Fibroblast of skin of left quadriceps (primary cell): ENCODE measurements at regions not wholly inside any gene's neighbourhood (a gene's known extent, or its start where the extent isn't known, plus 50 kb on each side); places are given as distances from the start of the nearest gene placed in this dataset.
A peak's percentile ranks its signal among the peaks of the same experiment; 100 is the strongest.

ENCODE experiments used
- DNase-seq, 2 experiments: peaks; one replicate each; pipeline ENCODE4 v3.0.0-alpha.2; 2013; ENCODE audit warnings: low read depth in 2 of 2

DNA sequence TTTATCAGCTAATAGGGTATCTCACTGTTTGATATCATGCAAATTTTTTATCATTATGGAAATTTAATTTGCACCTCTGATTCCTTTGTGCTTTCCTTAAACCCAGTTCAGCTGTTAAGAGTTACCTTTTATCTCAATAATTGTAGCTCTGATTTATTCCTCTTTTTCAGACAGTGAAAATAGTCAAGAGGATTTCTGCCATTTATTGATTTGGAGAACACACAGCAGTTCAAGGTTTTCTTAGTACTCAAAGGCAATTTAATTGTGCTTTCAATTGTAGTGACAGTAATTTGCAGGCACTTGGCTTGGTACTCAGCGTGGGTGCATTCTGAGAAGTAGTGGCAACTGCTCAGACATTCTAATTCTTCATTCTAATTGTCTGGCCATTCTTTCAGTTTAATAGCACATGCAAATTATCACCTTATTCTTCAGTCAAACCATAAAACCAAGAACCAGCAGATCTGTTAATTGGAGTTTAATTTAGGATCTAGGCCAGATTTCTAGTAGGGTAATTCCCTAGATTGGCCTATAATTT lies 709.3 kb downstream of the RPS29 start:
- no peak for DNase-seq

DNA sequence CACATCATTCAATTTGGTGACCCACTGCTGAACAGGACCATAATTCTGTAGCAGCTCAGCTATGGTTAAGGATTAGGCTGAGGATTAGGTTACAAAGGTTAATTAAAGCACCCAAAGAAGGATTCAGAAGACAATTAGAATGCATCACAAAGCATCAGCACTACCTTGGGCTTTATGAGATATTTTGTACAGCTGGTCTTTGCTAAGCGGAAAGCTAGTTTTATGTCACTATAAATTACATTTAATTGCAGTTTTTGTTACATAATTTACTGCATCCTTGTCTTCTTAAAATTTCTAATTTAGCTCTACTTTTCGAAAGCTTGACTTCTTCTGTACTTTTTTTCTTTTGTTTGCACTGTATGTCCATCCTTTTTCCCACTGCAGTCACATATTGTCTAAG lies 711.5 kb downstream of the RPS29 start:
- DNase-seq = no peak

GRCh38 chr14:48857366-48857765 lies 728.8 kb downstream of the RPS29 start:
- DNase-seq = no peak

DNA sequence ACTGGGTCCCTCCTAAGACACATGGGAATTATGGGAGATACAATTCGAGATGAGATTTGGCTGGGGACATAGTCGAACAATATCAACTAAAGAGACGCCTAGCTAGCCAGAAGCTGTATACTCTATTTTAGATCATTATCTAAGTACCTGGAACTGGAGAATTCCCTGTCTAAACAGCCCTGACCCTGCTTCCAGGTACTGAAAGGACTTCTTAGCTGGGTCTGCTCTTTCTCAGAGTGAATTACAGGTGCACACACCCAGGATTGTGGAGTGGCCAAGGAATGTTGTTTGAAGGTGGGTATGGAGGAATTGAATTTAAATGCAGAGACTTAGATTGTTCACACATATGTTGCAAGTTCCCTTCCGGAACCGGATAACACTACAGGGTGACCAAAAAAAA lies 733.0 kb downstream of the RPS29 start:
- DNase-seq = no peak

DNA sequence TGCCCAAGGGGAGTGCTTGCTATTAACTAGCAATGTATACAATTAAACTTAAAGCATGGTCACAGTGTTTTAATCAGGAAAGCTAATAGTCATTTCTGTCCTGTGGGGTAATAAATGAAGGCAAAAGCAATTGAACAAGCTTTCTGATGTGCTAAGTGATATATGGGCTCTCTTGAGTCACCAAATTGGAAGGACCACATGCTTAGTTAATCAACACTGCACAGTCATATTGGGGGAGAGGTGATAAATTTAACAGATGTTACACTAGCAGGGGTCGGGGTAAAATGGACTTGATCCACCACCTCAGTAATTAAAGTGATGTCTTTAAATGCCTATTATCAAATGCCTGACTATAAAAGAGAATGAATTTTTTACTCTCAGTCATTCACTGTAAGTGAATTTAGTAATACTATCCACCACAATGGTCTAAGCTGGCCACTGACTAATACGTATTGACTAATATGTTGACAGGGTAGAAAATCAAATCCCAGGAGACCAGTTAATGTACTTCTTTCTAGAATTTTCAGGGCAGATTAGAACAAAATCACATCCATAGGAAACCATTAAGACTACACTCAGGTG lies 736.3 kb downstream of the RPS29 start:
- DNase-seq = peak; percentile 6 to 11

GRCh38 chr14:48842785-48843184 lies 743.4 kb downstream of the RPS29 start:
- no peak for DNase-seq

DNA sequence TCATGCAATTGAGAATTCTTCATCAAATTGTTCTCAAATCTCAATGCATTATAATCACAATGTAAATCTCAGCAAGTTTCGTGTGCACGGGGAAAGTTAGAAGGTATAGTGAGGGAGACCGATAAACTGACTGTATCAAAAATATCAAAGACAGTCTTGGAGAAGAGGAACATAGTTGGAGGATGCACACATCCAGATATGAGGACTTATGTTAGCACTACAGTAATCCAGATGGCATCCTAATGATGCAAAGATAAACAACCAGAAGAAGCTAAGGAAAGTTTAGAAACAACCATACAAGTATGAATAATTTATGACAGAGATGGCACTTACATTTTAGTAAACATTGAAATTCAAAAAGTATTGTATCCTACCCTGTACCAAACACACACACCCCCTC lies 760.1 kb downstream of the RPS29 start:
- DNase-seq = no peak

DNA sequence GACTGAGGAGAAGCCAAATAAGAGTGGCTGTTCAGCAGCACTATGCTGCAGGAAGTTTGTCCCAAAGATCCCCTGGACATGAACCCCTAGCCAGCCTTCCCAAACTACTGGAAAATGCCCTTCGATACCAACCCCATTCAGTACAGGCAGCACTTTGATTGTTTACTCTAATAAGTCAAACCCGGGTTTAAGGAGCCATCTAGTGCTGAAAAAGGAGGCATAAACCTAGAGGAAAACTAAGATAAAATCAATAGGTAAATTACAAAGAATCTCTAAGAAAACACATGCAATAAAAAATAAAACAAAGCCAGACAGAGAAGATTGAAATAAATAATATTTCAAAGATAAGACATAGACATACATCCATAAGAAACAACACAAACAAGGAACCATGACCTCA lies 771.6 kb downstream of the RPS29 start:
- DNase-seq = no peak

DNA sequence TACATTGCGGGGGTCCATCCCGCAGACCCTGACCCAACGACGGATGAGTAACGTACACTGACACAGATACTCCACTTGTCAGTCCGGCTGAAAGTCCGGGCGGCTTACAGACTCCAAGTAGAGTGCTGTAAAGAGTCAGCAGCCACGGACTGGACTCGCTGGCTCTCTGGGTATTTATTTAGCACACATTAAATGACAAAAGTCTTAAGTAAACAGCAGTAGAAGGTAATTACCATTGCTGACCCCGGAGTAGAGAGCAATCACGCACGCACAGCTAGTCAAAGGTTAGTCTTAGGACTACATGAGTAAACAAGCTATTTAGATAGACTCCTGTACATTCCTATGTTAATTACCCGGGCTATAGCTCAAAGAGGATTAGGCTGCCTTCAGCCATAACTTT lies 780.9 kb downstream of the RPS29 start:
- no peak for DNase-seq

DNA sequence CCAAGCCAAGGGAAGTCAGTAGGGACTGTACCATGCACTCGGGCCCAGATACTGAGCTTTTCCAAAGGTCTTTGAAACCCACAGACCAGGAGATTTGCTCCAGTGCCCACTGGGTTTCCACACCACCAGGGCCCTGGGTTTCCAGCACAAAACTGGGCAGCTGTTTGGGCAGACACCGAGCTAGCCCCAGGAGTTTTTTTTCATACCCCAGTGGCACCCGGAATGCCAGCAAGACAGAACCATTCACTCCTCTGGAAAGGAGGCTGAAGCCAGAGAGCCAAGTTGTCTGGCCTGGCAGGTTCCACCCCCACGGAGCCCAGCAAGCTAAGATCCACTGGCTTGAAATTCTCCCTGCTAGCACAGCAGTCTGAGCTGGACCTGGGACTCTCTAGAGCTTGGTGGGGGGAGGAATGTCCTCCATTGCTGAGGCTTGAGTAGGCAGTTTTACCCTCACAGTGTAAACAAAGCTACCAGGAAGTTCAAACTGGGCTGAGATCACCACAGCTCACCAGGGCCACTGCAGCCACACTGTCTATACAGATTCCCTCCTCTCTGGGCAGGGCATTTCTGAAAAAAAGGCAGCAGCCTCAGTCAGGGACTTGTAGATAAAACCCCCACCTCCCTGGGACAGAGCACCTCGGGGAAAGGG lies 793.7 kb downstream of the RPS29 start:
- DNase-seq = no peak

GRCh38 chr14:48788771-48789170 lies 797.4 kb downstream of the RPS29 start:
- DNase-seq = no peak

GRCh38 chr14:48786498-48786897 lies 799.7 kb downstream of the RPS29 start:
- no peak for DNase-seq

- DNase-seq = no peak
Observed at GRCh38 chr14:48771717-48772116, 814.5 kb downstream of the RPS29 start.

GRCh38 chr14:48751293-48751692 lies 834.9 kb downstream of the RPS29 start:
- no peak for DNase-seq

- no peak for DNase-seq
Observed at GRCh38 chr14:48748151-48748675, 838.0 kb downstream of the RPS29 start.

- DNase-seq = no peak
Observed at GRCh38 chr14:48747561-48748089, 838.6 kb downstream of the RPS29 start.

- no peak for DNase-seq
Observed at GRCh38 chr14:48744202-48744601, 842.0 kb downstream of the RPS29 start.

GRCh38 chr14:48738186-48738925 lies 847.8 kb downstream of the RPS29 start:
- no peak for DNase-seq

DNA sequence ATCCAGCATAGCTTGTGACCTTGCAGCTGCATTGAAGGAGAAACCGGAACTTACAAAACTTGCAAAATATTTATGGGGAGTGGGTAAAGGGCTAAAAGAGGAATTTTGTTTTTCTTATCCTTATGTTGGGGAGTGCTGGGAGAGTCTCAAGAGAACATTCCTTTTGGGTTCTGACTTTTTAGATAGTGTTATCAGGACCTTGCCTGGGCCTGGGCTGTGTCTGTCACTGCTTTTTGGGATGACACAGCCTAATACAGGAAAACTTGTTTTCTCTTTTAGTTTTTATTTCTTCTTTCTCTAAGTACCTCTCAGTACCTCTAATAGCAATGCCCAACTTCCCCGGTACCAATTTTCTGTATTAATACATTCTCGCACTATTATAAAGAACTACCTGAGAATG lies 850.6 kb downstream of the RPS29 start:
- no peak for DNase-seq

- no peak for DNase-seq
Observed at GRCh38 chr14:48731260-48731659, 854.9 kb downstream of the RPS29 start.

- no peak for DNase-seq
Observed at GRCh38 chr14:48726080-48726642, 860.0 kb downstream of the RPS29 start.
